Peyer's patch (tissue), 4 donors: ENCODE measurements at regions not wholly inside any gene's neighbourhood (a gene's known extent, or its start where the extent isn't known, plus 50 kb on each side); places are given as distances from the start of the nearest gene placed in this dataset.

Experiments used
- DNase-seq, 3 donors: peaks; one replicate each; pipeline ENCODE4 v3.0.0-alpha.2; 2017 to 2019
- H3K27ac ChIP-seq, 4 donors: fragments of 200-600 bp; sonication (generic); one replicate each; pipeline ENCODE4 v1.5.1; 2016 to 2019
- H3K27me3 ChIP-seq, 2 donors: fragments of 200-600 bp; sonication (generic); one replicate each; pipeline ENCODE4 v1.5.1; 2019
- H3K36me3 ChIP-seq, 3 donors: fragments of 200-600 bp; sonication (generic); one replicate each; pipeline ENCODE4 v1.5.1; 2016 to 2019
- H3K4me1 ChIP-seq, 4 donors: fragments of 200-600 bp; sonication (generic); one replicate each; pipeline ENCODE4 v1.5.1; 2016 to 2019
- H3K4me3 ChIP-seq, 4 donors: fragments of 200-600 bp; sonication (generic); 1 replicate in 3 of 4; 2 replicates in 1 of 4; pipeline ENCODE4 v1.5.1; 2016 to 2019; ENCODE audit warnings: mild to moderate bottlenecking in 1 of 4
- H3K9me3 ChIP-seq, 4 donors: fragments of 200-600 bp; sonication (generic); one replicate each; pipeline ENCODE4 v1.5.1; 2016 to 2019; ENCODE audit warnings: mild to moderate bottlenecking in 1 of 4
- POLR2A ChIP-seq, 2 donors: fragments of 450-650 bp; IDR thresholded peaks; one replicate each; pipeline ENCODE4 v1.5.1; 2017; ENCODE audit warnings: antibody characterized with exemption in 2 of 2, mild to moderate bottlenecking in 2 of 2, moderate library complexity in 2 of 2
- TF ChIP-seq, protein P1 (sequence below), 6 experiments: fragments of 450-650 bp in 4 of 6; fragments of 200-600 bp in 2 of 6; sonication (generic) in 1 of 6; IDR thresholded peaks; one replicate each; pipeline ENCODE4 v1.5.1; 2017 to 2019; ENCODE audit warnings: antibody characterized with exemption in 6 of 6, mild to moderate bottlenecking in 3 of 6, moderate library complexity in 1 of 6

DNA sequence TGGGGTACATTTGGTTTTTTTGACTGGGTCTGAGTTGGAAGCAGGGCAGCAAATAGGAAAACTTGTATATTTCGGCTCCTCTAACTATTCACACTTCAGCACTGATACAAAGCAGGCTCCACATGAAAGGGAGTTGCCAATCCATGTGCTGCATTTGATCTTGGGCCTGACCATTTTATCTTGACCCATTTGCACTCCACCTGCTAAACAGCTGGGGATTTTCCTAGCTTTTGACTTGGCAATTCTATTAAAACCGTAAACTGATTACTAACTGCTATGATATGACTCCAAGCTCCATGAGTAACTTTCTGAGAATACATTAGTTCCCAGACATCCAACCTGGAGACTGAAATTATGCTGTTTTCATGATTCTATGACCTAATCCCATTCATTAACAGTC, 797.1 kb downstream of the BCL11B start:
- no peak overlapping the region for H3K4me3 ChIP-seq
- H3K36me3 ChIP-seq, result no peaks in the 10 kb centered on the region
- no peaks in the 10 kb centered on the region for H3K27me3 ChIP-seq
- H3K9me3 ChIP-seq, result no peaks in the 10 kb centered on the region
- TF ChIP-seq POLR2A (IDR thresholded peaks at IDR 0.05), result no peak
- TF ChIP-seq, protein P1, sequence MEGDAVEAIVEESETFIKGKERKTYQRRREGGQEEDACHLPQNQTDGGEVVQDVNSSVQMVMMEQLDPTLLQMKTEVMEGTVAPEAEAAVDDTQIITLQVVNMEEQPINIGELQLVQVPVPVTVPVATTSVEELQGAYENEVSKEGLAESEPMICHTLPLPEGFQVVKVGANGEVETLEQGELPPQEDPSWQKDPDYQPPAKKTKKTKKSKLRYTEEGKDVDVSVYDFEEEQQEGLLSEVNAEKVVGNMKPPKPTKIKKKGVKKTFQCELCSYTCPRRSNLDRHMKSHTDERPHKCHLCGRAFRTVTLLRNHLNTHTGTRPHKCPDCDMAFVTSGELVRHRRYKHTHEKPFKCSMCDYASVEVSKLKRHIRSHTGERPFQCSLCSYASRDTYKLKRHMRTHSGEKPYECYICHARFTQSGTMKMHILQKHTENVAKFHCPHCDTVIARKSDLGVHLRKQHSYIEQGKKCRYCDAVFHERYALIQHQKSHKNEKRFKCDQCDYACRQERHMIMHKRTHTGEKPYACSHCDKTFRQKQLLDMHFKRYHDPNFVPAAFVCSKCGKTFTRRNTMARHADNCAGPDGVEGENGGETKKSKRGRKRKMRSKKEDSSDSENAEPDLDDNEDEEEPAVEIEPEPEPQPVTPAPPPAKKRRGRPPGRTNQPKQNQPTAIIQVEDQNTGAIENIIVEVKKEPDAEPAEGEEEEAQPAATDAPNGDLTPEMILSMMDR (IDR thresholded peaks at IDR 0.05), result no peak
- no peak overlapping the region for H3K27ac ChIP-seq
- no peaks in the 10 kb centered on the region for H3K4me1 ChIP-seq
- DNase-seq, result no peak

DNA sequence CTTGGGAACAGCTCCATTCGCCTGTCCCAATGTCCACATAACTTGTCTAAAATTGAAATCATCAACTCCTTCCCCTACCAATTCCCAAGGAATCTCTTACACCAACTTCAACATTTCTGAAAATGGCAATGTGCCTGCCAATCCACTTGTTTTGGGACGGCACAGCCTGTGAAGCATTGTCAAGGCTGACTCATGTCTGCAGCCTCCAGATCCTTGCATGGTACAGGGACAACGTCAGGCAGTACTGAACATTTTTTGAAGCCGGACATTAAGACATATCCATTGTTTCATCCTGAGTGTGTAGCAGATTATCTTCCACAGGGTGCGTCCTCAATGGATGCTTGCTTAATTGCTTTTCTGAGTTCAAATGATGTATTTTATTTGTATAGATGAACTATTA, 794.1 kb downstream of the BCL11B start:
- TF ChIP-seq, protein P1 (IDR thresholded peaks at IDR 0.05), result no peak
- TF ChIP-seq POLR2A (IDR thresholded peaks at IDR 0.05), result no peak
- Histone ChIP-seq H3K27ac (no peak overlapping the region), H3K36me3 (no peaks in the 10 kb centered on the region), H3K27me3 (no peaks in the 10 kb centered on the region), H3K4me3 (no peak overlapping the region), H3K4me1 (no peaks in the 10 kb centered on the region), H3K9me3 (no peaks in the 10 kb centered on the region)
- DNase-seq, result no peak

DNA sequence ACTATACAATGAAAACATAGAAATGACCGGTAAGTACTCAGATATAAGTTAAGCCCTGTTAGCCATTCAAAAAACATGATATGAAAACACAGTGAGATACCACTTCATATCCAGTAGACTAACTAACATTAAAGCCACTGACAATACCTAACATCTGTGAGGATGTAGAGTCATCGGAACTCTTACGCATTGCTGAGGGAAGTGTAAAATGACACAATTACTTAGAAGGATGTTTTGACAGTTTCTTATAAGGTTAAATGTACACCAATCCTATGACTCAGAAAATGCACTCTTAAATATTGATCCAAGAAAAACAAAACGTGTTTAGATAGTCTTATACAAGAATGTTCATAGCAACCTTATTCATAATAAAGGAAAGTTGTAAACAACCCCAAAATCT, 782.9 kb downstream of the BCL11B start:
- DNase-seq, result no peak
- H3K4me1 ChIP-seq, result no peaks in the 10 kb centered on the region

DNA sequence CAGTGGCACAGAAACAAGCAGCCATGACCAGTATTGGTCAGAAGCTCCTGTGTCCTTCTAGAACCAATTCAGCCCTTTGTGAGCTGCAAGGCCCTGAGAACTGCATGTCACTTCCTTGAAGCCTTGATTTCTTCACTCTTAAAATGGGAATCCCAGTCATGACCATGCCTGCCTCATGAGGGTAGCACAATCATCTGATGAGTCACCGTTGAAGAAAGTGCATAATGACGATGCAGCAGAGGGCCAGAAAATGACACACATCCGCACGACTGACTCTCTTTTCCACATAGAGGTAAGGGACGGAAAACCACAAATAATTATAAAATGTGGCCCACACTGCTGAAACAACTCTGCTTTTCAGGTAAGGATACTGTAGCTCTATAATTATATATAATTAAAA, 777.4 kb downstream of the BCL11B start:
- H3K9me3 ChIP-seq, result no peaks in the 10 kb centered on the region
- no peak overlapping the region for H3K4me3 ChIP-seq
- no peak overlapping the region for H3K27ac ChIP-seq
- H3K27me3 ChIP-seq, result no peaks in the 10 kb centered on the region
- no peaks in the 10 kb centered on the region for H3K36me3 ChIP-seq
- no peak for TF ChIP-seq POLR2A (IDR thresholded peaks at IDR 0.05)
- TF ChIP-seq, protein P1 (IDR thresholded peaks at IDR 0.05), result no peak
- no peaks in the 10 kb centered on the region for H3K4me1 ChIP-seq
- DNase-seq, result no peak

More for the DNA sequence above, 782.9 kb downstream of the BCL11B start:
- Histone ChIP-seq H3K4me3 (no peak overlapping the region), H3K27ac (no peak overlapping the region), H3K27me3 (no peaks in the 10 kb centered on the region), H3K36me3 (no peaks in the 10 kb centered on the region), H3K9me3 (no peaks in the 10 kb centered on the region)
- TF ChIP-seq, protein P1 (IDR thresholded peaks at IDR 0.05), result no peak
- no peak for TF ChIP-seq POLR2A (IDR thresholded peaks at IDR 0.05)

DNA sequence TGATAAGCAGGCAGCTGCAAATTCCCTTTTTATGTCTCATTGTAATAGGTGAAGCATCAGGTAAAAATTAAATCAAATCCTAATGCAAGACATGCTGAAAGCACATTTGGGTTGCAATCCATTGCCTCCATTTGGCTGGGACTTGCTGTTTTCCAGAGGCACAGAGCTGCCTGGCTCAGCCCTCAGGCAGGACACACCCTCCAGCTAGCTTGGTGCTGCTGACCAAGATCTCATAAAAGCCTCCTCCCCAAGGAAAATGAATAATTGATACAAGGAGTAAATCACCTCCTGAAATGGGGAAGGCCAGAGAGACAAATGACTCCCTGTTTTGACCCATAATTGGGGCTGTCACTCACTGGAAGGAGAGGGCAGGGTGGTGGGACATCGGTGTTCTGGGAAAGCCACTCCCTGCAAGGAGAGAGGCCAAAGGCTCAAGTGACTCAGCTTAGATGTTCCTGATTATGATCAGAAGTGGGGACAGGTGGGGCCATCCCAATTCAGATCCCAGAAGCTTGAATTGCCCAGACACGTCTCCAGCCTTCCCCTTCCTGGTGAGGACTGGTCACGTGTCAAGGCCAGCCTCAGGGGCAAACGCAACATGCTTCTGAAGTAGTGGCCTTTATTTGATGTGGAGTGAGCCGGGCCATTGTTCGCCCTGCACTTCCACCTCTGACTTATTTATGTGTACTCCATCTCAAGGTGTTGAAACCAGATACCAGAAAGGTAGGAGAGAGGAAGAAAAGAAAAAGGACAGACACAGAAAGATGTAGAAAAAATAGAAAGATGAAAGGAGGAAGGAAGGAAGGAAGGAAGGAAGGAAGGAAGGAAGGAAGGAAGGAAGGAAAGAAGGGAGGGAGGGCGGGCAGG, 773.7 kb downstream of the BCL11B start:
- no peak for DNase-seq
- no peaks in the 10 kb centered on the region for H3K9me3 ChIP-seq

More for the DNA sequence above, 773.7 kb downstream of the BCL11B start:
- Histone ChIP-seq H3K27ac (no peak overlapping the region), H3K27me3 (no peaks in the 10 kb centered on the region), H3K4me3 (no peak overlapping the region), H3K4me1 (no peaks in the 10 kb centered on the region), H3K36me3 (no peaks in the 10 kb centered on the region)
- TF ChIP-seq POLR2A (IDR thresholded peaks at IDR 0.05), result no peak
- TF ChIP-seq, protein P1 (IDR thresholded peaks at IDR 0.05), result no peak
